ENCODE measurements at regions not wholly inside any gene's neighbourhood (a gene's known extent, or its start where the extent isn't known, plus 50 kb on each side); places are given as distances from the start of the nearest gene placed in this dataset.

DNA sequence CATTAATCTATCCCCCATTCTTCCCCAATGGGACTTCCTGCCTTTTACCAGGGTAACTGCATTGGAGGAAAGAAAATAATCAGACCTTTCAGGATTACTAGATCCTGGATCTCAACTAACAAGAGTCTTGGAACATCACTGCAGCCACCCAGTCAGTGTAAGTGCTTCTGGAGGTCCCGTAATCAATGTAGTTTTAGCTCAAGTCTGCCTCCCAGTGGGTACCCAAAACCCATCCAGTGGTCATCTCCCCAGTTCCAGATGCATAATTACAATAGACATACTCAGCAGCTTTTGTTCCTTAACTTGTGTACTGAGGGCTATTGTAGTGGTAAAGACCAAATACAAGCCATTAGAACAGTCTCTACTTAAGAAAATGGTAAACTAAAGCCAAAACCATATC is 319.1 kb downstream of the GPATCH2 start:
- no peak for DNase-seq (ENCODE audit: low read depth in 2 of 2)

- no peak for DNase-seq (ENCODE audit: low read depth in 2 of 2)
Measured at GRCh38 chr1:217311269-217311668, 319.6 kb downstream of the GPATCH2 start.

DNA sequence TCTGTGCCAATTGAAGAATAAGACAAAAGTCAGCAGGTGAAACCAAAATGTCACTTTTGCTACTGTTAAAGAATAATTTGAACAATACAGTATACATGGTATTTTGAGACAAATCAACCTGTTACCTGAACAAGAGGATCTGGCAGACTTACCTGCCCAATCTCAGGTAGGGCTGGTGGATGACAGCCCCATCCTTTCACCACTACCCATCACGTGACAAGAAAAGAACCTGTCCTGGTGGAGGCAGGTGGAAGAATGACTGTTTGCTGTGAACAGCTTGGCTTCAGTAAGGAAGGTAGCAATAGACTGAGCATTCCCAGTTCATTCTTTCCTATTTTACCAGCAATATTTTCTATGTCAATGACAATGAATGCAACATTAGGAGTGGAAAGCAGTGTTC is 349.6 kb downstream of the GPATCH2 start:
- DNase-seq (ENCODE audit: low read depth in 2 of 2), result no peak

- no peak for DNase-seq (ENCODE audit: low read depth in 2 of 2)
Measured at GRCh38 chr1:217275655-217276398, 355.1 kb downstream of the GPATCH2 start.

GRCh38 chr1:217274927-217275654 is 355.8 kb downstream of the GPATCH2 start:
- no peak for DNase-seq (ENCODE audit: low read depth in 2 of 2)

DNA sequence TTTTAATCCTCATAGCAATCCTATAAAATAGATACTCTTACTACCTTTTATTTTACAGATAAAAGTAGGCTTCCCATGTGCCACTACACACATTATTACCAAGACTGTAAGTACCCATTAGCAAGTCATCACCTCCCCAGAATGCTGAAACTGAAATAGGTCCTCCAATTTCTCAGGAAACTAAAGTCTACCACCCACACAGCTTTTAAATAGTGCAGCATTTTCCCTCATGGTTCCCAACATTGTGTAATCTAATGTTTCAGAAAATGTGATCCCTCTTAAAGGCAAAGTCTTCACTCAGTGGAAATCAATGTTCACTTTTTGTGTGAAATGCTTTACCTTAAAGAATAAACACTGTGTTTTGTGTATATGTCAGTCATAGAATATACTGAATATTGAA is 356.5 kb downstream of the GPATCH2 start:
- DNase-seq (ENCODE audit: low read depth in 2 of 2), result no peak

- DNase-seq (ENCODE audit: low read depth in 2 of 2), result no peak
Measured at GRCh38 chr1:217273866-217274265, 357.0 kb downstream of the GPATCH2 start.

DNA sequence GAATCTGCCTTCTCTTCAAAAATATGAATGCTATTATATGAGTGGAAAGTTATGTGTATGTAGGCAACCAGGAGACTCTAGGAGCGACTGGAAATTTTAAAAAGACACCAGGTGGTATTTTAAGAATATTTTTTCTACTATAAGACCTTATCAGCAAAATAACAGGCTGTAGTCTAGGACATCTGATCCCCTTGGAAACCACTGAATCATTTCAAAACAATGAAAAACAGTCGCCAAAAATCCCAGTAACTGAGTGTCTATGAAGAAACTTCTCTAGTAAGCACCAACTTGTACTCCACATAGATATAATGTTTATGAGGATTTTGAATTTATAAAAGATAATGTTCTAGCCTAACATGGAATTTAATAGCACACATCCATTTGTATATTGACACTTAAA is 358.5 kb downstream of the GPATCH2 start:
- DNase-seq (ENCODE audit: low read depth in 2 of 2), result no peak

GRCh38 chr1:217270101-217270500 is 360.8 kb downstream of the GPATCH2 start:
- DNase-seq (ENCODE audit: low read depth in 2 of 2), result no peak

GRCh38 chr1:217268058-217268457 is 362.8 kb downstream of the GPATCH2 start:
- no peak for DNase-seq (ENCODE audit: low read depth in 2 of 2)

DNA sequence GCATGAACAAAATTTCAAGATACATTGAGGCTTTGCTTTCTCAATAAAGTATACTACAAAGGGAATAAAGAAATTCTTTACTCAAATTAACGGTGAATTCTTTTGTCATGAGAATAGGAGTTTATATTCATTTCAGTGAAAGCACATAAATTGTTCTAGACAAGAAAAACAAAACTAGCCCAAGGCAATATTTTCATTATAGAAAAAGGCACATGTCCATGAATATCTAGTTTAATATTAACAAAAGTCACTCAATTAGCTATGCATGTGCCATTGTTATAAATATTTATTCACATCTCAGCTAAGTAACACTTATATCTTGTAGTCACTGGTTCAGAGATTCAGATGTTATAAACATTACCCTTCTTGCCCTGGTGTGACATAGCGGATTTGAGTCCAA is 369.3 kb downstream of the GPATCH2 start:
- no peak for DNase-seq (ENCODE audit: low read depth in 2 of 2)

DNA sequence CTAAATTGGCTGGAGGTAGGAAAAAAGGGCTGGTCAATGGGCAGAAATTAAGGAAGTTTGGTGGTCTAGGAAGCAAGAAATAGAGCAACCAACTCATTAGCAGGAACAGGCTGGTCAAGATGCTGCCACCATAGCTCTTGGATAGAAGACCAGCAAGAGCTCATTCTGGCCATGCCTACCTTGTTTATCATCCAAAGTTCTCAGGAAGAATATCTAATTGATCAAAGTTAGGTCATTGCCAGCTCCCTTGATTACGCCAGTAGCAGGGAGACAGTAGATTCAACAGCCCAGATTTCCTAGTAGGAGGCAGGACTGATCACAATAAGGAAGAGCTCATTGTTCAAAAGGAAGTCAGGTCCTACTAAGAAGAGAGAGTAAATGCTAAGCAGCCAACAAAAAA is 370.2 kb downstream of the GPATCH2 start:
- no peak for DNase-seq (ENCODE audit: low read depth in 2 of 2)

DNA sequence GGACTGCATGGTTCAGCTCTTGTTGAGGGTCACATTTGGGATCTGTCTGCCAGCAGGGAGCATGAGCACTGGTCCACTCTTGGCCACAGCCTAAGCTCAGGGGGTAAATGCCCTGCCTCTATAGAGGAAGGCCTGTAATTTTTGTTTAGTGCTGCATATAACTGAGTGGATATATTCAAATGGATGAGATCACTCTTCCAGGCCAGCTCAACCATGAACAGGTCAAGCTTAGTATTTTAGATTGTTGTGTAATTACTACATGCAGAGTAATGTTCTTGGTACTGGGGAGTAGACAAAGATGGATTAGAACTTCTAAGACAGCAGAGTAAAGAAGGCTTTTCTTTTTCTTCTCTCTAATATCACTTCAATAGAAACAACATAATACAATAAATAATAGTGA is 376.9 kb downstream of the GPATCH2 start:
- DNase-seq (ENCODE audit: low read depth in 2 of 2), result no peak

- no peak for DNase-seq (ENCODE audit: low read depth in 2 of 2)
Measured at GRCh38 chr1:217253351-217253750, 377.5 kb downstream of the GPATCH2 start.

DNA sequence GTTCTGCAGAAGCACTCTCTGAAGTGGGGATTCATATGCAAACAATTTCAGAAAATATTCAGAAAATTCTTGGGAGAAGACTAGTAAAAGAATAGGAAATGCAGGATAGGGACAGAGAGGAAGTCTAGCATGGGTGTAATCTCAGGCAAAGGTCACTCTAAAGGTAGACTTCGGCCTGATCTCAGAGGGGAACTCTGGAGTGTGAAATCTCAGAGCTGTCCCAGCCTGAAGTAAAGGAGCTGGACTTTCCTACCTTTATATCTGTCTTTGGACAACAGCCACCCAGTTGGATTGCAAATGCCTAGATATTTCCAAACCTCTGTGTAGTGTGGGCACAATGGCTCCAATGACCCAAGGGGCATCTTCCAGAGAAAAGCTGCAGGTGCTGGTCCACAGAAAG is 379.8 kb downstream of the GPATCH2 start:
- no peak for DNase-seq (ENCODE audit: low read depth in 2 of 2)

- DNase-seq (ENCODE audit: low read depth in 2 of 2), result no peak
Measured at GRCh38 chr1:217249857-217250256, 381.0 kb downstream of the GPATCH2 start.

- DNase-seq (ENCODE audit: low read depth in 2 of 2), result no peak
Measured at GRCh38 chr1:217244971-217245370, 385.9 kb downstream of the GPATCH2 start.

DNA sequence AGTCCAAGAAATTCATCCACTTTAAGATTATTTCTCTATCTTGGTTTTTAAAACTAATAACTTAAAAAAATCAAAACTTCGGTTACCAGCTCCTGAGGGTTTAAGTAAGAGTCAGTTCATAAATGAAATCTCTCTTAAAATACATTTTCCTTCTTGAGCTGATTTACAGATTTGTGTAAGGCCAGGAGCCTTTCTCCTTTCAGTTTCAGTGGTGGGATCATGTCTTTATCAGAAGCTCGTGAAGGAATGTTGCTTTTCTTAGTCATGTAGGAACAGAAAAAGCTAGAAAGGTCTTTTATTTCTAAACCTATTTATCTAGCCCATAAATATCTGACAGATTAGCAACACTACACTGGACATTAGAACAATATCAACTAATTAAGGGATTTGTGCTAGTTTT is 390.2 kb downstream of the GPATCH2 start:
- DNase-seq (ENCODE audit: low read depth in 2 of 2), result no peak

DNA sequence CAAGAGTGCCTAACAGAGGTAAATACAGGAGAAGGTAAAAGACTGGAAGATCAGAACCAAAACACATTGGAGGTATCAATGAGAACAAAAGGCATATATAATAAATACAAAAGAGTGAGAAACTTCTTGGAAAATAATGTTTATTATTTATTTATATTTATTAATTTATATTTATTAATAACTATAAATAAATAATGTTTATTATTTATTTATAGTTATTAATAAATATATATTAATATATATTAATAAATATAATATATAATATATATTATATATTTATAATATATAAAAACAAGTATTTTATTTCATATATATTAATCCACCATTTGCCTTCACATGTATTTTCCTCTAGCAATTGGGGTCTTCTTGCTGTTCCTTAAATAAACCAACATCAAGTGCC is 391.9 kb downstream of the GPATCH2 start:
- no peak for DNase-seq (ENCODE audit: low read depth in 2 of 2)

GRCh38 chr1:217230412-217230811 is 400.5 kb downstream of the GPATCH2 start:
- no peak for DNase-seq (ENCODE audit: low read depth in 2 of 2)

DNA sequence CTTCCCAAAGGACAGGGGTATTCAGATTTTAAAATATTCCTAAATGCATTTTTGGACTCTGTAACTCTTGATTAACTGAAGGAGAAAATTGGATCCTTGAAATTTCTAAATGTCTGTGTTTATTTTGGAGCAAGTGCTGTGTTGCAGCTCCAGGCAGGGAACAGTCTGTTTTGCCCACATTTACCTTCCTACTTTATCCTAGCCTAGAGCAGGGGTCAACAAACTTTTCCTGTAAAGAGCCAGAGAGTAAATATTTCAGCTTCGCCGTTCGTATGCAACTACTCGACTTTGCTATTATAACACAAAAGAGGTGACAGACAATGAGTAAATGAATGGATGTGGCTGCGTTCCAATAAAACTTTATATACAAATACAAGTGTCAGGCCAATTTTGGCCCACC is 402.2 kb downstream of the GPATCH2 start:
- DNase-seq (ENCODE audit: low read depth in 2 of 2), result no peak

DNA sequence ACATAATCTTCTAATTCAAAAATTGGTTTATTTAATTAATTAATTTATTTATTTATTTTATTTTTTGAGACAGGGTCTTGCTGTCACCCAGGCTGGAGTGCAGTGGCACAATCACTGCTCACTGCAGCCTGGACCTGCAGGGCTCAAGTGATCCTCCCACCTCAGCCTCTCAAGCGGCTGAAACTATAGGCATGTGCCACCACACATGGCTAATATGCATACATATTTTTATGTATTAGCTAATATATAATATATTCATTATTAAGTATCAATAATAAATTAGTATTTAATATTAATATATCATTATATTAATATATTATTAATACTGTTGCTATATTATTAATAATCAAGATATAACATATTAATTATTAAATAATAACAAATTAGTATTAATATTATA is 406.7 kb downstream of the GPATCH2 start:
- no peak for DNase-seq (ENCODE audit: low read depth in 2 of 2)

DNA sequence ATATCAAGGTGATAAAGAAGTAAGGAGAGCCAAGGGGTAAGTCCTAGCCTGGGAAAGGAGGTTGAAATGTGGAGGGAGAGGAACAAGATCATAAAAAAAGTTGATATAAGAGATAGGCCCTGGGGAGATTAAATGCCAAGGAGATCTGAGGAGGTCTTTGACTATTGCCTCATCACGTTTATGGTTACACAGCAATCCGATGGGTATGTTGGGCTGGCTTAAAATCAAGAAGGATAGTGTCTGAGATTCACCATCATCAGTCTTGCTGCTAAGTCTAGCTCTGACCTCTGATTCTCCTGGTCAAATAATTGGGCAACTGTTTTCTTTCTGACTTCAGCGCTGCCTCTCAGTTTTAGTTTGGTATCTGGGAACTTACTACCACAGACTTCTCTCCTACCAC is 416.3 kb downstream of the GPATCH2 start:
- DNase-seq (ENCODE audit: low read depth in 2 of 2), result no peak

Data from dermis microvascular lymphatic vessel endothelial cell (primary cell).